Kidney epithelial cell (primary cell): ENCODE measurements at regions not wholly inside any gene's neighbourhood (a gene's known extent, or its start where the extent isn't known, plus 50 kb on each side); places are given as distances from the start of the nearest gene placed in this dataset.

Source experiments
- DNase-seq: peaks from one replicate; pipeline ENCODE4 v3.0.0-alpha.2; 2010; ENCODE audit warnings: low read depth
- H3K27me3 ChIP-seq: 2 replicates; pipeline ENCODE4 v1.6.0; 2011; ENCODE audit warnings: low read length; ENCODE audit not compliant: control insufficient read depth, insufficient read depth
- H3K36me3 ChIP-seq: 2 replicates; pipeline ENCODE4 v1.5.1; 2011; ENCODE audit warnings: low read length; ENCODE audit not compliant: control insufficient read depth, insufficient read depth
- H3K4me3 ChIP-seq: 2 replicates; pipeline ENCODE4 v1.5.1; 2011; ENCODE audit warnings: low read depth, mild to moderate bottlenecking, control low read depth, low read length
- CTCF ChIP-seq: IDR thresholded peaks from 2 replicates; pipeline ENCODE4 v1.5.1; 2011; ENCODE audit warnings: mild to moderate bottlenecking, moderate library complexity, low read length, control low read depth, inconsistent platforms; ENCODE audit not compliant: insufficient read depth, poor library complexity, severe bottlenecking

- H3K27me3 ChIP-seq: no peaks in the 10 kb centered on the region
- TF ChIP-seq CTCF: no peak
- H3K36me3 ChIP-seq: no peaks in the 10 kb centered on the region
- DNase-seq: no peak
- H3K4me3 ChIP-seq: no peak overlapping the region
These were observed 161.3 kb downstream of the INSIG2 start for GRCh38 chr2:118249531-118249930.

DNA sequence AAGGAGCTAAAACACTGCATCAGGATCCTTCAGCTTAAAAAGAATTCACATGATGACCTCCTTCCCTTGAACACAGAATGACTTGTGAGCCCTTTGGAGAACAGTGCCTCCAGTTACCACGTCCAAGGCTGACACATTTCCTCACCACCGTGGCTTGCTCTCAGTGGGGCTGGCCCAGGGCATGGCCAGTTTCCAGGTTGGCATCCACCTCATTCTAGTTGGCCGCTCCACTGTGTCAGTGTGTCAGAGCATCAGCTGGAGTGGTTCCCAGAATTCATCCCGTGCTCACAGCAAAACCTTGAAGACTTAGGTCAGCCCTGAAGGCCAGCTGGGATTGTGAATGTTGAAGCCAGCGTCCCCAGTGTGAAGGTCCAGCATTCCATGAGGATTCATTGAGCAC is 158.5 kb downstream of the INSIG2 start:
- H3K36me3 ChIP-seq: no peaks in the 10 kb centered on the region
- TF ChIP-seq CTCF: no peak
- DNase-seq: no peak
- H3K27me3 ChIP-seq: no peaks in the 10 kb centered on the region
- no peak overlapping the region for H3K4me3 ChIP-seq

DNA sequence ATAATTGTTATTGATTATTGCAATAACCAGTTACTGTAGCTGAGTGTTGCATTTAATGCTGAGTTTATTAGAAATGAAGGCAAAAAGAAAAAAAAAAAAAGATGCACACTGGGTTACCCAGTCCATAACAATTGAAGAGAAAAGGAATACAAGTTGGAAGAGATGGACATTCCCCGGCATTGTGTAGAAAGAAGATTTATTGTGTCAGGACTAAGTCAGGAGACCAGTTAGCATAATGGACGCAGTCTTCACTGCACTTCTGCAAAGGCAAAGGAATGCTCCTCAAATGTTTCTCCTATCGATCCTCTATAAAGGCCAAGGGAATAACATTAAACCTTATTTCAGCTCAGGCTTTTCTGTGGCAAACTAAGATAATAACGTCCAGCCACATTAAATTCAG is 157.8 kb downstream of the INSIG2 start:
- TF ChIP-seq CTCF: no peak
- H3K36me3 ChIP-seq: no peaks in the 10 kb centered on the region
- H3K4me3 ChIP-seq: no peak overlapping the region
- no peaks in the 10 kb centered on the region for H3K27me3 ChIP-seq
- DNase-seq: no peak

DNA sequence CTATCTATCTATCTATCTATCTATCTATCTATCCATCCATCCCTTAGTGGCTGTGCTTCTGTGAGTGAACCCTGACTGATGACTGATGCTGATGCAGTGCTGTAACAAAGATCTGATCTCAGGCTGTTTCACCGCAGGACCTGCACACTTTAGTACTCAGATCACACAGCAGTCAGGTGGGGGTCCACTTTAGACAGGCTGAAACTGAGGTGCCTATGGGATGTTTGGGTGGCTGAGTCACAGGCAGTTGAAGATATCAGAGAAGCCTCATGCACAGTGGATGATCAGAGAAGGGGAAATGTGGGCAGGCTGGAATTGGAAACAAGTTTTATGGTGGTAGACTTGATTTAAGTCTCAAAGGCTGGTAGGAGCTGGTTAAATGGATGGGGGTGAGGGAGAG is 156.4 kb downstream of the INSIG2 start:
- no peak for TF ChIP-seq CTCF
- no peaks in the 10 kb centered on the region for H3K36me3 ChIP-seq
- H3K27me3 ChIP-seq: no peaks in the 10 kb centered on the region
- DNase-seq: no peak
- no peak overlapping the region for H3K4me3 ChIP-seq

DNA sequence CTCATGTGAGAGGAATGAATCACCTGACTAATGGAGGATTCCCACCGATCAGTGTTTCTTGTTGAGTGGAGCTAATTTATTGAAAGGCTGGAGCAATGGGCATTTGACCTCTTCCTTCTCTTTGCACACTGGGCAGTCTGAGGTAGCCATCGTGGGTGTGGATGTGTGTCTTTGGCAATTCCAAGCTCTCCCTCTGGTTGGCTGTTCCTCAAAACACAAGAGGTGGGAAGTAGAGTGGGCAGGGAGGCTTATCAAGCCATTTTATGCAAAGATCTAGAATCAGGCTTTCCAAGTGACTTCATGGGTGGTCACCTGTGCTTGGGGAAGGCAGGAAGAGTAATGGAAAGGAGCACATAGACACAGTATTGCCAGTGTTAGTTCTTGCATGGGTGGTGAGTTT is 154.8 kb downstream of the INSIG2 start:
- Histone ChIP-seq H3K27me3 (no peaks in the 10 kb centered on the region), H3K36me3 (no peaks in the 10 kb centered on the region), H3K4me3 (no peak overlapping the region)
- TF ChIP-seq CTCF: no peak
- DNase-seq: no peak

DNA sequence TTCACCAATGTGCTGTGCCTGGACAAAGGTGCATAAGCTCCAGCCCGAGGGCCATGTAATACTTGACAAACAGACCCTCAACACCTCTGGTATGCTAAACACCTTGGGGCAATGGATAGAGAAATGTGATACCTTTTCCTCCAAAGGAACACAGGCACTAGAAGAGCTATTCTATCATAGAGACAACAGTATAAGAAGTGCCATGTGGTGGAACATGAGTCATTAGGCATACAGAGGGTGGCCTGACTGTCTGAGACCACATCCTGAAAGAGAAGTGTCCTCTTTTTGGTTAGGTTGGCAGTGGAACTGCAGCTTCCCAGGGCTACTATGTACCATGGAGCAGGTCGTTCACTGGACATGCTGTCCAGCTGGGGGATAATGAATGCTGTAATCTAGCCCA is 153.9 kb downstream of the INSIG2 start:
- DNase-seq: no peak
- TF ChIP-seq CTCF: no peak
- no peak overlapping the region for H3K4me3 ChIP-seq
- H3K27me3 ChIP-seq: no peaks in the 10 kb centered on the region
- H3K36me3 ChIP-seq: no peaks in the 10 kb centered on the region
